Choroid plexus epithelial cell (primary cell): ENCODE measurements at regions not wholly inside any gene's neighbourhood (a gene's known extent, or its start where the extent isn't known, plus 50 kb on each side); places are given as distances from the start of the nearest gene placed in this dataset.

Experiments used
- DNase-seq: peaks from one replicate; pipeline ENCODE4 v3.0.0-alpha.2; 2010; ENCODE audit warnings: low read depth
- H3K4me3 ChIP-seq: 2 replicates; pipeline ENCODE4 v1.5.1; 2011; ENCODE audit warnings: low read depth, mild to moderate bottlenecking, control low read depth, low read length, moderate library complexity
- TF ChIP-seq, protein P1 (sequence below): conservative IDR thresholded peaks from 2 replicates; pipeline ENCODE4 v1.5.1; 2011; ENCODE audit warnings: low read depth, mild to moderate bottlenecking, control low read depth, inconsistent platforms, low read length, moderate library complexity

DNA sequence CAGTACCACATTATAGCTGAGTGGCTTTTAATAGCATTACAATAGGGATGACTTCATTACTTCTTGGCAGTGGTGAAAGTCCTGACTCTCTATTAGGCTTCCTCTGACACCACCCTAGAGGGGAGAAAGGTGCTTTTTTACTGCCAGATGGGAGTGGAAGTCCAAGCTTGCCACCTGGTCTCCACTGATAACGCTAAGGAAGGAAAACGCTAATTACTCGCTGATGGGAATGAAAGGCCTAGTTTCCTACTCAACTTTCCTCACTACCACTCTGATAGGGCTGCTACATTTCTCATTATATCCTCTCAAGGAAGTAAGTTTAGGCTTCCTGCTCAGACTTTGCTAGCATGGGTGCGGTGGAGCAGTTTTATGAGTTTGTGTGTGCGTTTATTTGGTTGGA is 62.3 kb upstream of the PAGE3 start:
- DNase-seq: no peak
- H3K4me3 ChIP-seq: no peak overlapping the region
- TF ChIP-seq, protein P1, sequence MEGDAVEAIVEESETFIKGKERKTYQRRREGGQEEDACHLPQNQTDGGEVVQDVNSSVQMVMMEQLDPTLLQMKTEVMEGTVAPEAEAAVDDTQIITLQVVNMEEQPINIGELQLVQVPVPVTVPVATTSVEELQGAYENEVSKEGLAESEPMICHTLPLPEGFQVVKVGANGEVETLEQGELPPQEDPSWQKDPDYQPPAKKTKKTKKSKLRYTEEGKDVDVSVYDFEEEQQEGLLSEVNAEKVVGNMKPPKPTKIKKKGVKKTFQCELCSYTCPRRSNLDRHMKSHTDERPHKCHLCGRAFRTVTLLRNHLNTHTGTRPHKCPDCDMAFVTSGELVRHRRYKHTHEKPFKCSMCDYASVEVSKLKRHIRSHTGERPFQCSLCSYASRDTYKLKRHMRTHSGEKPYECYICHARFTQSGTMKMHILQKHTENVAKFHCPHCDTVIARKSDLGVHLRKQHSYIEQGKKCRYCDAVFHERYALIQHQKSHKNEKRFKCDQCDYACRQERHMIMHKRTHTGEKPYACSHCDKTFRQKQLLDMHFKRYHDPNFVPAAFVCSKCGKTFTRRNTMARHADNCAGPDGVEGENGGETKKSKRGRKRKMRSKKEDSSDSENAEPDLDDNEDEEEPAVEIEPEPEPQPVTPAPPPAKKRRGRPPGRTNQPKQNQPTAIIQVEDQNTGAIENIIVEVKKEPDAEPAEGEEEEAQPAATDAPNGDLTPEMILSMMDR: no peak

DNA sequence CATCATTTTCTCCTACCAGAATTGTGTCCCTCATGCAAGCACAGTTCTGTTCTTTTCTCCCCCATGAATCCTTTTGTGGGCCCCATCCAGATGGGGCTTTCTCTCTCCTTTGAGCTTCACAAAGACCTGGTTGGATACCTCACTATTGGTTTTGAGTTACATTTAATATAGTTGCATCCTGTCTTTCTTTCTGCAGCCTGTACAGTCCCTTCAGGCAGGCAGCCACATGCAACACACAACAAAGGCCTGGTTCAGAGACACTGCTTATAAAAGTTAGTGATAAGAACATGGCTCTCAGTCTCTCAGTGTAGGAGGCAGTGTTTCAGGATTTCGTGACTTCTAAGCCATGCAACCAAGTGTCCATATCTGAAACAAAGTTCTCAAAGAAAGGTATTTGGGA is 70.6 kb upstream of the PAGE3 start:
- TF ChIP-seq, protein P1: no peak
- no peak overlapping the region for H3K4me3 ChIP-seq
- no peak for DNase-seq

DNA sequence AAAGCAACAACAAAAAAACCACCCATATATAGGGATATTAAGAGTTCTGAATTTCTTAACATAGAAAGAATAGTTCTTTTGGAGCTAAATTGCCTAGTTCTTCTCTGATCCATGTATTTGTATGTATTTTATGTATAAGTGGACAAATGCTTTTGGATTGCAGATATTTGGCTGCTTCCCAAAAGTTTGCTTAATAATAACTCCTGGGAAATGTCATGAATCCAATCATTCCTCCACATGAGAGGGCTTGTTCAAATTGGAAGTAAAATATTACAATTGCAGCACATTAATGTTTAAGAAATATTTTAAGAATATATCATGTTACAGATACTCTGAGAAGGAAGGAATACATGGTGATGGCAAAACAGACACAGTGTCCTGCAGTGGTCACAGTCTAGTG is 71.5 kb upstream of the PAGE3 start:
- TF ChIP-seq, protein P1: no peak
- no peak overlapping the region for H3K4me3 ChIP-seq
- DNase-seq: no peak

DNA sequence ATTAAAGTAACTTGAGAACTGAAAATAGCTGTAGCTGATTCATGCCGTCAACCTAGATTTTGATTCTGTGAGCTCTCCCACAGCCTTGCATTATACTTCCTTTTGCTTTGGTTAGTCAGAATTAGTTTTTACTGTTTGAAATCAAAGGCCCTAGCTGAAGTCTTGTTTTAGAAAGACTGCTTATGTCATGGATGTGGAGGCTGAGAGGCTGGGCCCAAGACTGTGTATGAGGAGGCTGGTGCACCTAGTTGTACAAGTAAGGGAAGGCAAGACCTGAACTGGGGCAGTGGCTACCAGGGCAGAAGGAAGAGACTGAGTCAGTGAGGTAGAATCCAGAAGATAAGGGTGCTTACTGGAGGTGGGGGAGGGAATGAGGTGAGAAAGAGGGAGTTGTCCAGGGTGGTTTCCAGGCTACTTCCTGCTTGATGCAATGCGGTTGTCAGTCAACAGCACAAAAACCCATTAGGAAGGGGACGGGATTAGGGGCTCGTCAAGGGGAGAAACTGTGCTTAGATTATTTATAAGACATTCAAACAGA is 76.2 kb upstream of the PAGE3 start:
- TF ChIP-seq, protein P1: no peak
- DNase-seq: no peak
- H3K4me3 ChIP-seq: no peak overlapping the region

DNA sequence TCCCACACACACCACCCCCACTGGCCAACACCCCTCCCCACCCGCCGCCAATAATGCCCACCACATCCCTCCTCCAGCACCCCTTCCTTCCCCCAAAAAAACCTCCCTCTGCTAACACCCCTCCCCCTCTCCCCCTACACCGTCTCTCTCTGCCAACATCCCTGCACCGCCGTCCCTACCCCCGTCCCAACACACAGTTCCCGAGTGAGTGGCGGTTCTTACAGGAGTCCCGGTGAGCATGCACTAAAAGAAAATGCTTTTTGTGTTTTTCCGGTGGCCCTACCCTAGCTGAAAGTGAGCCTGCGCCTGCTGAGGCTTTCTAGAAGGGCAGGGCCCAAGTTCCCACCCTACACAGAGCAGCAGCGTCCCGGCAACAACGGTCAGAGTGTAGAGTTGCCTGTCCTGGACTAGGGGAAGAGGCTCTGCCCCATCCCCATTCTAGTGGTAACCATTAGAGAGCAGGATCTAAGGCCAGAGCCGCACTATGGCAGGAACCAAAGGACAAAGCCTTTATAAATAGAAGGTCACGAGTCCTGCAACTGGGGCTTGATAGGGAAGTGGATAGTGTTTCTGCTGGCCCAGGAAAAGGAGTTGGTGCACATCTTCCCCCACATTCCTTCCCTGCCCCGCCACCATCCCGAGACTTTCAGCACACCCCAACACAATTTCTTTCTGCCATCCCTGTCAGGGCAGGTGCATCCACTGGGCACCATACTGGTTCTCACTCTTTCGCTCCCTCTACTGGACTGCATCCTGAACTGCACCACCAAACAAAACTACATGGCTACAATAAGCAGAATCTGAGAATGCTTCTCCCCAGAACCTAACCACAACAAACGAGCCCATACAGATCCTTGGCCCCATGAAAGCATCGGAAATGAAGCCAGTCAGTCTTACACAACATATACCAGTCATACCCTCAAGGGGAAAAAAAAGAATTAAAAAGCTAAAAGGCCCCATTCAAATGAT is 78.1 kb upstream of the PAGE3 start:
- DNase-seq: peak; percentile 5
- TF ChIP-seq, protein P1: peak; percentile 42
- H3K4me3 ChIP-seq: no peak overlapping the region

DNA sequence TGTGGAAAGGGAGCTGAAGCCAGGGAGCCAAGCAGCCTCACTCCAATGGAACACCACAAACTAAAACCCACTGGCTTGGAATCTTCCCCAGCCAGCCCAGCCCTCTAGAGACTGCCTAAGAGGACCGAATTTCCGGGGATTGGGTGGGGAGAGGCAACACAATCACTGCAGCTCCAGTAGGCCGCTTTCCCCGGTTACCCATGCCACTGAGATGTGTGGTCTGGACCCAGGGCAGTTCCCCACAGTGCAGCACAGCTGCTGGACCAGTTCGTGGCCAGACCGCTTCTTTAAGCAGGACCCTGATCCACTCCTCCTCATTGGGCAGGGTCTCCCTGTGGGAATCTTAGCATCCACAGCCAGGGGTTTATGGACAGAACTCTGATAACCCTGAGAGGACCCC is 91.9 kb upstream of the PAGE3 start:
- H3K4me3 ChIP-seq: no peak overlapping the region
- no peak for DNase-seq
- TF ChIP-seq, protein P1: no peak
